Nephron (organoid): ENCODE measurements at regions not wholly inside any gene's neighbourhood (a gene's known extent, or its start where the extent isn't known, plus 50 kb on each side); places are given as distances from the start of the nearest gene placed in this dataset.

ENCODE experiments used
- H3K27ac Mint-ChIP-seq, 3 experiments: 2 replicates each; pipeline ENCODE4 v1.8.0; 2020; ENCODE audit warnings: mixed read lengths in 3 of 3, mild to moderate bottlenecking in 2 of 3, moderate library complexity in 1 of 3
- H3K27me3 Mint-ChIP-seq: 2 replicates; pipeline ENCODE4 v1.8.0; 2021; ENCODE audit warnings: low read depth, mild to moderate bottlenecking, moderate library complexity, mixed read lengths
- H3K36me3 Mint-ChIP-seq: 2 replicates; pipeline ENCODE4 v1.8.0; 2020; ENCODE audit warnings: low read depth, mixed read lengths
- H3K4me1 Mint-ChIP-seq: 2 replicates; pipeline ENCODE4 v1.8.0; 2020; ENCODE audit warnings: mixed read lengths
- H3K4me3 Mint-ChIP-seq, 3 experiments: 2 replicates each; pipeline ENCODE4 v1.8.0; 2020; ENCODE audit warnings: mild to moderate bottlenecking in 3 of 3, mixed read lengths in 3 of 3, moderate library complexity in 2 of 3
- H3K9me3 Mint-ChIP-seq: 2 replicates; pipeline ENCODE4 v1.8.0; 2020; ENCODE audit warnings: mixed read lengths
- CTCF ChIP-seq, 3 experiments: fragments of 200-600 bp; sonication (generic); IDR thresholded peaks; one replicate each; pipeline ENCODE4 v1.5.0; 2021; ENCODE audit warnings: antibody characterized with exemption in 3 of 3; ENCODE audit not compliant: unreplicated experiment in 3 of 3

- TF ChIP-seq CTCF (IDR thresholded peaks at IDR 0.05; ENCODE audit: unreplicated experiment in 3 of 3), result no peak
- Mint-ChIP-seq H3K27ac (peak overlapping the region; percentile 21 to 85 (median 73)), H3K9me3 (no peaks in the 10 kb centered on the region), H3K4me1 (peaks cover 31% of the 10 kb centered on the region), H3K36me3 (no peaks in the 10 kb centered on the region), H3K27me3 (peaks cover 3% of the 10 kb centered on the region), H3K4me3 (no peak overlapping the region)
These were observed 230.5 kb downstream of the LACC1 start for GRCh38 chr13:44110091-44110621.

GRCh38 chr13:44111701-44112100 lies 232.0 kb downstream of the LACC1 start:
- H3K36me3 Mint-ChIP-seq, result no peaks in the 10 kb centered on the region
- no peak for TF ChIP-seq CTCF (IDR thresholded peaks at IDR 0.05; ENCODE audit: unreplicated experiment in 3 of 3)
- H3K27ac Mint-ChIP-seq, result peak overlapping the region in 2 of 3 experiments; percentile 73 to 85
- H3K9me3 Mint-ChIP-seq, result no peaks in the 10 kb centered on the region
- H3K4me3 Mint-ChIP-seq, result no peak overlapping the region
- peaks cover 3% of the 10 kb centered on the region for H3K27me3 Mint-ChIP-seq
- peaks cover 32% of the 10 kb centered on the region for H3K4me1 Mint-ChIP-seq

GRCh38 chr13:44112700-44113329 lies 233.1 kb downstream of the LACC1 start:
- H3K27ac Mint-ChIP-seq, result peak overlapping the region in 2 of 3 experiments; percentile 18 to 73
- no peaks in the 10 kb centered on the region for H3K36me3 Mint-ChIP-seq
- no peak overlapping the region for H3K4me3 Mint-ChIP-seq
- H3K27me3 Mint-ChIP-seq, result peaks cover 3% of the 10 kb centered on the region
- H3K9me3 Mint-ChIP-seq, result no peaks in the 10 kb centered on the region
- peaks cover 41% of the 10 kb centered on the region for H3K4me1 Mint-ChIP-seq
- TF ChIP-seq CTCF (IDR thresholded peaks at IDR 0.05; ENCODE audit: unreplicated experiment in 3 of 3), result no peak

- Mint-ChIP-seq H3K9me3 (no peaks in the 10 kb centered on the region), H3K4me1 (peaks cover 66% of the 10 kb centered on the region), H3K4me3 (no peak overlapping the region), H3K36me3 (no peaks in the 10 kb centered on the region), H3K27ac (peak overlapping the region; percentile 63 to 71 (median 67)), H3K27me3 (peaks cover 3% of the 10 kb centered on the region)
- peak in 1 of 3 experiments; percentile 12 for TF ChIP-seq CTCF (IDR thresholded peaks at IDR 0.05; ENCODE audit: unreplicated experiment in 3 of 3)
These were observed 237.0 kb downstream of the LACC1 start for GRCh38 chr13:44116562-44117332.

- Mint-ChIP-seq H3K4me1 (peaks cover 62% of the 10 kb centered on the region), H3K9me3 (no peaks in the 10 kb centered on the region), H3K36me3 (no peaks in the 10 kb centered on the region), H3K27ac (peak overlapping the region; percentile 63 to 71 (median 67)), H3K27me3 (peaks cover 3% of the 10 kb centered on the region), H3K4me3 (no peak overlapping the region)
- TF ChIP-seq CTCF (IDR thresholded peaks at IDR 0.05; ENCODE audit: unreplicated experiment in 3 of 3), result no peak
These were observed 237.6 kb downstream of the LACC1 start for GRCh38 chr13:44117351-44117750.
